Lower leg skin (tissue), 3 donors: ENCODE measurements at regions not wholly inside any gene's neighbourhood (a gene's known extent, or its start where the extent isn't known, plus 50 kb on each side); places are given as distances from the start of the nearest gene placed in this dataset.

Experiments
- CTCF ChIP-seq, 3 donors: fragments of 450-650 bp; IDR thresholded peaks; one replicate each; pipeline ENCODE4 v1.5.1; 2016; ENCODE audit warnings: antibody characterized with exemption in 3 of 3, mild to moderate bottlenecking in 3 of 3, moderate library complexity in 2 of 3
- POLR2A ChIP-seq, 2 donors: fragments of 450-650 bp; IDR thresholded peaks; one replicate each; pipeline ENCODE4 v1.6.1; 2016 to 2017; ENCODE audit warnings: antibody characterized with exemption in 2 of 2, mild to moderate bottlenecking in 1 of 2, moderate library complexity in 1 of 2

GRCh38 chr22:22369964-22370270 lies 125.3 kb downstream of the VPREB1 start:
- TF ChIP-seq CTCF (IDR thresholded peaks at IDR 0.05) (no peak), POLR2A (IDR thresholded peaks at IDR 0.05) (no peak)
